NCI-H1105 treated with DMSO at 0.1 percent for 48 hours (cell line): ENCODE measurements at regions not wholly inside any gene's neighbourhood (a gene's known extent, or its start where the extent isn't known, plus 50 kb on each side); places are given as distances from the start of the nearest gene placed in this dataset.
"Not testable (repeated sequence)": the region's sequence is repeated elsewhere in the genome, so short reads cannot be mapped to it uniquely, and the experiment has no call there.

Experiments used
- DNase-seq: peaks from one replicate; lab custom pipeline; 2025; lab: John Stamatoyannopoulos, UW

- no peak for DNase-seq
Measured at GRCh38 chr7:140283472-140283871, 106.7 kb upstream of the KDM7A start.

DNA sequence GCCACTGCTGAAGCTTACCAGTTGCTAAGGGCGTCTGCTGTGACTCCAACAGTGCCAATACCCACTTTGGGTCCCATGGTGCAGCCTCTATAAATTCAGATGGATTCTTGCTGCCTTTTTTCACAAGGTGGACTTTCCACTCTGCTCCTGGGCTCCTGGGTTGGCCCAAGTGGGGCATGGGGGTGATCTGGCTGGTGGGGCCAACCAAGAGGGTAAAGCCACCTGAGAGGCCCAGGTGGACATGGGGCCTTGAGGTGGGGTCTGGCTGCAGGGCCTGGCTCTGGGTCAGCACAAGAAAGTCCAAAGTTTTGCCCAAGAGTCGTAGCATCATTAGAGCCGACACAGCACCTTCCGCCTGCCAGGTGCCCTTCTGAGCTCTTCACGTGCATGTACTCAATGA is 105.2 kb upstream of the KDM7A start:
- no peak for DNase-seq

DNA sequence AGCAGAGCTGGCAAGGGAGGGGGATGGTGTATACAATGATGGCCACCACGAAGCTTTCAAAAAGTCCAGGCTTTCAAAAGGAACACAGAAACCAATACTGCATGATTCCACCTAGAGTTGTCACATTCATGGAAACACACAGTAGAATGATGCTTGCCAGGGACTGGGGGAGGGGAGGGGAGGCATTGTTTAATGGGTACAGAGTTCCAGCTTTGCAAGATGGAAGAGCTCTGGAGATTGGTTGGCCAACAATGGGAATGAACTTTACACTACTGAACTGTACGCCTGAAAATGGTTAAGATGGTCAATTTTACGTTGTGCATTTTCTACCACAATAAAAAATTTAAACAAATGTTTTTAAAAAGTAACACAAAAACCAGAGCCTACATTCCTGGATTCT is 104.5 kb upstream of the KDM7A start:
- DNase-seq: no peak

GRCh38 chr7:140276001-140276400 is 99.2 kb upstream of the KDM7A start:
- DNase-seq: no peak

DNA sequence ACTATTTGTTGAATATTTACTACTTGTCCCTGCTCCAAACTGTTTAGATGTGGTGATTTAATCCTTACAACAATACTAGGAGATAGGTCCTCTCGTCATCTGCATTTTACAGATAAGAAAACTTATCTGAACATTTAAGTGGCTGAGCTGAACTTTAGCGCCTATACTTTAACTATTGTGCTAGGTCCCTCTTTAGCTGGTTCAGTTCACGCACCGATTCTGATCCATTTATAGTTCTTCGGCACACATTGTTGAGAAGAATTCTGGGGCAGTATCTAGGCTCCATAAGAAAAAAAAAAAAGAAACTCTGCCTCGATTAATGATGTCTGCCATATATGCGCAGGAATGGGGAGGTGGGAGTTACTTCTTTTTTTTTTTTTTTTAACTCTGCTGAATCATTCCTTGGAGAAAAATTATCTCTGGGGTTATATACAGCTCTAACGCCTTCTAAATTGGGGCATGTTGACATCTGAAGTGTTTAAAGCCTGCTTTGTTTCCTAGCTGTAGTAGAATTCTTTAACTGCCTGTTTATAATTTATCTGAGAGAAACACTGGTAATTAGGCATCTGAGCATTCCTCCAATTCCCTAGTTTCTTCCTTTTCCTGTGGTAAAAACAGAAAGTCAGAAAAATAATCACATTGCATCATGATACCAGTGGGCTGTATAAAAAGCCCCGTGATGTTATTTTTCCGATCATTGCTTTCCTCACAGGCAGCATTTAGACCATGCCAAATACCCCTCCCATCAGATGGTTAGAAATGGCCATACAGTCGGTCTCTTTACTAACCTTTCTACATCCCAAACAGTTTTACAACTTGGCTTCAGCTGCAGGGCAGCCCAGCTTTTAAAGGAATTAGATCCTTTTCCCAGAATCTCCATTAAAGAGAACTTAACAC is 98.5 kb upstream of the KDM7A start:
- no peak for DNase-seq

GRCh38 chr7:140273417-140273816 is 96.6 kb upstream of the KDM7A start:
- no peak for DNase-seq

DNA sequence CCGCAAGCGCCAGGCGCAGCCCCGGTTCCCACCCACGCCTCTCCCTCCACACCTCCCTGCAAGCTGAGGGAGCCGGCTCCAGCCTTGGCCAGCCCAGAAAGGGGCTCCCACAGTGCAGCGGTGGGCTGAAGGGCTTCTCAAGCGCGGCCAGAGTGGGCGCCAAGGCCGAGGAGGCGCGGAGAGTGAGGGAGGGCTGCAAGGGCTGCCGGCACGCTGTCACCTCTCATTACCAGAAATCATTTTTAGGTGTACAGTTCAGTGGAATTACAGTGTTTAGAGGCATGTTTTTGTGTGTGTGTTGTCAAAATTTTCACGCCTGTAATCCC is 94.8 kb upstream of the KDM7A start:
- DNase-seq: not testable (repeated sequence)

- DNase-seq: no peak
Measured at GRCh38 chr7:140269004-140269638, 92.3 kb upstream of the KDM7A start.

- DNase-seq: no peak
Measured at GRCh38 chr7:140267381-140268226, 90.8 kb upstream of the KDM7A start.

DNA sequence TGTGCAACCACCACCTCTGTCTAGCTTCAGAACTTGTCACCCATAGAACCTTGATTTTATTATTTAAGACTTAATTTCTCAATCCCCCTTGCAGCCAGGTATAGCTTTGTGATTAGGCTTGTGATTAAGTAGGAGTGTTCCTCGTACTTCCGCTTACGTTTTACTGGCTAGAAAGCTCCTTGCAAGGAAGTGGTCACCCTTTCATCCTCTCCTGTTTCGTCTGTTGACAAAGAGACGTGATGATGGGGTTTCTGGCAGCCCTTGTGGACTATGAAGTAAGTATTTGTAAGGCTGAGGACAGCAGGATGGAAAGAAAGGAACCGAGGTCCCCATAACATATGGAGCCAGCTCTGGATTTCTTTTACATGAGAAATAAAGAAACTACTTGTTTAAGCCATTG is 86.5 kb upstream of the KDM7A start:
- DNase-seq: no peak

DNA sequence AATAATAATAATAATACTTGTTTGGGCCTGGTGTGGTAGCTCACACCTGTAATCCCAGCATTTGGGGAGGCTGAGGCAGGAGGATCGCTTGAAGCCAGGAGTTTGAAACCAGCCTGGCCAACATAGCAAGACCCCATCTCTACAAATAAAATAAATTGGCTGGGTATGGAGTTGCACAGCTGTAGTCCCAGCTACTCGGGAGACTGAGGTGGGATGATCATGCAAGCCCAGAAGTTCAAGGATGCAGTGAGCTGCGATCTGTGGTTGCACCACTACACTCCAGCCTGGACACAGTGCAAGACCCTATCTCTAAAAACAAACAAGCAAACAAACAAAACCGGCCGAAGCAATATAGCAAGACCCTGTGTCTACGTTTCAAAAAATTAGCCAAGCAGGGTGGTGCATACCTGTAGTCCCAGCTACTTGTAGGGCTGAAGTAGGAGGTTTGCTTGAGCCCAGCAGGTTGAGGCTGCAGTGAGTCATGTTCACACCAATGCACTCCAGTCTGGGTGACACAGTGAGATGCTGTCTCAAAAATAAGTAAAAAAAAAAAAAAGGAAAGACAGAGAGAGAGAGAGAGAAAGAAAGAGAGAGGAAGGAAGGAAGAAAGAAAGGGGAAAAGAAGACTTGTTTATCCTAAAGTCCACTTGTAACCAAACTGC is 85.6 kb upstream of the KDM7A start:
- no peak for DNase-seq

GRCh38 chr7:140261522-140261921 is 84.7 kb upstream of the KDM7A start:
- DNase-seq: no peak

GRCh38 chr7:140261105-140261486 is 84.3 kb upstream of the KDM7A start:
- no peak for DNase-seq

DNA sequence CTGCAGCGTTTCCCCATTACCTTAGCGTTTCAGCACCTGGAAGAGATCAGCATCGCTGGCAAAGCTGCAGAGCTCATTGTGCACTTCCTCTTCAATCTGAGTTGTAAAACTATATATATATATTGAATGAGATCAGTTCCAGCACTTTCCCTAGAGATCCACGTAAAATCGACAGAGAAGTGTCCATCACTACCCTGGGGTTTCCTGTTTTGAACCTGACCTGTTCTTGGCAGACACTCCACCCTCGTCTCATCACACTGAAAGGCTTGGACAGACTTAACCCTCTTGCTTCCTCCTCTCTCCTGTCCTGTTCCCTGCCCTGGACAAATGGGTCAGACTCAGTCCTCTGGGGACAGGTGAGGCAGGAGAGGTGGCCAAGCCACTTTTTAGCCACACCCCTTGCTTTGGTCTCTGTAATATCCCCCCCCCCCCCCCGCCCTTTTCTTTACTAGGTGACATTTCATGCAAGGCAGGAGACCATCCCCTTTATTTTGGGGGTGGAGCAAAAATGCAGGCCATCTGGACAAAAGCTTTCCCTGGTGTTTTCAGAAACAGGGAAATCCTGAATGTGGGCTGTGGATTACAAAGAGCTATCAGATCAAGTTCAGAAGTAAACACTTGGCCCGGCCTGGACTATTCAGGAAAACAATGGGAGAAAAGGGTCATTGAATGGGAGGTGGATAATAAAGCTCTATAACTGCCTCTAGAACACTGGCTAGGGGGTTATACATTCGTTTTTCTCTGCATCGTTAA is 83.7 kb upstream of the KDM7A start:
- DNase-seq: no peak

- DNase-seq: not testable (repeated sequence)
Measured at GRCh38 chr7:140257278-140257677, 80.5 kb upstream of the KDM7A start.

DNA sequence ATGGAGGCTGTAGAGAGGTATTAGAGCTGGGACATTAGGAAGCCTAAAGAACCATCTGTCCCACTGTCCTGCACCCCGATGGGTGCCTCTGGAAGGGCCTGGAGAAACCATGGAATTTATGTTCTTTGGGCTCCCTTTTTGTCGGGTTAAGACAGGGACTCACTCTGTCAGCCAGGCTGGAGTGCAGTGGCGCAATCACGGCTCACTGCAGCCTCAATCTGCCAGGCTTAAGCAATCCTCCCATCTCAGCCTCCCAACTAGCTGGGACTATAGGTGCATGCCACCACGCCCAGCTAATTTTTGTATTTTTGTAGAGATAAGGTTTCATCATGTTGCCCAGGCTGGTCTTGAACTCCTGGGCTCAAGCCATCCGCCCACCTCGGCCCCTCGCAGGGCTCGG is 78.2 kb upstream of the KDM7A start:
- not testable (repeated sequence) for DNase-seq

DNA sequence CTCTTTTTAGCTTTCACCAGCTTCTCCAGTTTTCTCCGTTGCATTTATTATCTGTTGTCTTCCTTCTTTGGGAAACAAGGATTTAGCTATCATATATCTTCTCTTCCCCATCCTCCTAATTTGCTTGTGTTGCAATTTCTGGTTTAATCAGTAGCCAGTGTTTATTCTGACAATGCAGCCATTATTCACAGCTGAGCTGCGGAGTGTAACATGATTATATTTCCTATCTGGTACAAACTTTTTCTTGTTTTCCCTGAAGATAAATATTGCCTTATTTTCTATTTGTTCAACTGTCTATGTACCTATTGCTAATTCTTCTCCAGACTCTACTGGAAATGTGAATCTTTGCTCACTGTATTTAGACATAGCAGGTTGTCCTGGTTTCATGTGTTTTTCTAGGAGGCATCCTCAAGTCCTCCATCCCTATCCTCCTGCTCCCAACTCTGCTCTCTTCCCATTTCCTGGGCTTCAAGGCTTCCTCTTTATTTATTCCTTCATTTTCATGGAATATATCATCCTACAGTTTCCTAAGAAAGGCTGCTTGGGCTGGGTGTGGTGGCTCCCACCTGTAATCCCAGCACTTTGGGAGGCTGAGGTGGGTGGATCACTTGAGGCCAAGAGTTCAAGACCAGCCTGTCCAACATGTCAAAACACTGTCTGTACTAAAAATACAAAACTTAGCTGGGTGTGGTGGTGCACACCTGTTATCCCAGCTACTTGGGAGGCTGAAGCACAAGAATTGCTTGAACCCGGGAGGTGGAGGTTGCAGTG is 72.4 kb upstream of the KDM7A start:
- DNase-seq: no peak

- no peak for DNase-seq
Measured at GRCh38 chr7:140247559-140247958, 70.8 kb upstream of the KDM7A start.

DNA sequence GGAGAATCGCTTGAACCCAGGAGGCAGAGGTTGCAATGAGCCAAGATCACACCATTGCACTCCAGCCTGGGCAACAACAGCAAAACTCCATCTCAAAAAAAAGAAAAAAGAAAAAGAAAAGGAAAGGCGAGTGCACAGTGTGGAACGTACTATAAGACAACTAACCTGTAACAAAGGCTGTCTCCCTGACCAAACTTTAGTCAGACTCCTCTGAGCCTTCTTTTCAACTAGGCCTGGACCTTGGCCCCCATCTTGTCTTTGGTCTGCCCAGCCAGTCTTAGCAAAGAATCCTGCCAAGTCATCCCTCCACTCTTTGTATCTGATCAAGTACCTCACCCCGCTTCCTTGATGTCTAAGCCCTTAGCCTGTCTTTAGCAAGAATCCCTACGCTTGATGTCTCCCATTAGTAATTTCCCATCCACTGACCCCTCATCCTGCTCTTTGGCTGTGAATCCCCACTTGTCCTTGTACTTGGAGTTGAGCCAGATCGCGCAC is 68.9 kb upstream of the KDM7A start:
- no peak for DNase-seq
